Kidney epithelial cell (primary cell): ENCODE measurements at regions not wholly inside any gene's neighbourhood (a gene's known extent, or its start where the extent isn't known, plus 50 kb on each side); places are given as distances from the start of the nearest gene placed in this dataset.

Experiments
- DNase-seq: peaks from one replicate; pipeline ENCODE4 v3.0.0-alpha.2; 2010; ENCODE audit warnings: low read depth
- H3K27me3 ChIP-seq: 2 replicates; pipeline ENCODE4 v1.6.0; 2011; ENCODE audit warnings: low read length; ENCODE audit not compliant: control insufficient read depth, insufficient read depth
- H3K36me3 ChIP-seq: 2 replicates; pipeline ENCODE4 v1.5.1; 2011; ENCODE audit warnings: low read length; ENCODE audit not compliant: control insufficient read depth, insufficient read depth
- H3K4me3 ChIP-seq: 2 replicates; pipeline ENCODE4 v1.5.1; 2011; ENCODE audit warnings: low read depth, mild to moderate bottlenecking, control low read depth, low read length
- CTCF ChIP-seq: IDR thresholded peaks from 2 replicates; pipeline ENCODE4 v1.5.1; 2011; ENCODE audit warnings: mild to moderate bottlenecking, moderate library complexity, low read length, control low read depth, inconsistent platforms; ENCODE audit not compliant: insufficient read depth, poor library complexity, severe bottlenecking

- DNase-seq = no peak
- Histone ChIP-seq H3K27me3 (no peaks in the 10 kb centered on the region), H3K36me3 (no peaks in the 10 kb centered on the region), H3K4me3 (no peak overlapping the region)
- no peak for TF ChIP-seq CTCF
Observed at GRCh38 chr15:66615846-66616245, 50.0 kb upstream of the LCTL start.

- peak; percentile 19 for DNase-seq
- Histone ChIP-seq H3K36me3 (no peaks in the 10 kb centered on the region), H3K4me3 (no peak overlapping the region), H3K27me3 (peaks cover 5% of the 10 kb centered on the region)
- TF ChIP-seq CTCF = no peak
Observed at GRCh38 chr15:66617137-66618090, 51.6 kb upstream of the LCTL start.

- peak; percentile 38 for DNase-seq
- peak; percentile 97 for TF ChIP-seq CTCF
- peaks cover 7% of the 10 kb centered on the region for H3K27me3 ChIP-seq
Observed at GRCh38 chr15:66619152-66619903, 53.5 kb upstream of the LCTL start.

GRCh38 chr15:66620341-66620740 lies 54.5 kb upstream of the LCTL start:
- no peak for DNase-seq
- Histone ChIP-seq H3K4me3 (no peak overlapping the region), H3K36me3 (no peaks in the 10 kb centered on the region), H3K27me3 (peaks cover 7% of the 10 kb centered on the region)
- no peak for TF ChIP-seq CTCF

More at GRCh38 chr15:66619152-66619903, 53.5 kb upstream of the LCTL start:
- Histone ChIP-seq H3K4me3 (no peak overlapping the region), H3K36me3 (no peaks in the 10 kb centered on the region)

GRCh38 chr15:66620744-66621344 lies 55.0 kb upstream of the LCTL start:
- H3K4me3 ChIP-seq = no peak overlapping the region
- H3K27me3 ChIP-seq = peaks cover 7% of the 10 kb centered on the region
- no peak for TF ChIP-seq CTCF
- no peak for DNase-seq
- no peaks in the 10 kb centered on the region for H3K36me3 ChIP-seq
